ENCODE measurements at regions not wholly inside any gene's neighbourhood (a gene's known extent, or its start where the extent isn't known, plus 50 kb on each side); places are given as distances from the start of the nearest gene placed in this dataset.

- TF ChIP-seq GATA2 (IDR thresholded peaks at IDR 0.05; ENCODE audit: insufficient read depth, insufficient read length, low read depth, low read length) (no peak), JUN (IDR thresholded peaks at IDR 0.05; ENCODE audit: borderline replicate concordance, insufficient read depth, insufficient read length, low read depth) (no peak), EZH2 (IDR thresholded peaks at IDR 0.05; ENCODE audit: borderline replicate concordance, low read depth, low read length, severe bottlenecking) (no peak), POLR2AphosphoS5 (IDR thresholded peaks at IDR 0.05; ENCODE audit: insufficient read depth, low read depth, low read length) (no peak)
- TF ChIP-seq, protein P1, sequence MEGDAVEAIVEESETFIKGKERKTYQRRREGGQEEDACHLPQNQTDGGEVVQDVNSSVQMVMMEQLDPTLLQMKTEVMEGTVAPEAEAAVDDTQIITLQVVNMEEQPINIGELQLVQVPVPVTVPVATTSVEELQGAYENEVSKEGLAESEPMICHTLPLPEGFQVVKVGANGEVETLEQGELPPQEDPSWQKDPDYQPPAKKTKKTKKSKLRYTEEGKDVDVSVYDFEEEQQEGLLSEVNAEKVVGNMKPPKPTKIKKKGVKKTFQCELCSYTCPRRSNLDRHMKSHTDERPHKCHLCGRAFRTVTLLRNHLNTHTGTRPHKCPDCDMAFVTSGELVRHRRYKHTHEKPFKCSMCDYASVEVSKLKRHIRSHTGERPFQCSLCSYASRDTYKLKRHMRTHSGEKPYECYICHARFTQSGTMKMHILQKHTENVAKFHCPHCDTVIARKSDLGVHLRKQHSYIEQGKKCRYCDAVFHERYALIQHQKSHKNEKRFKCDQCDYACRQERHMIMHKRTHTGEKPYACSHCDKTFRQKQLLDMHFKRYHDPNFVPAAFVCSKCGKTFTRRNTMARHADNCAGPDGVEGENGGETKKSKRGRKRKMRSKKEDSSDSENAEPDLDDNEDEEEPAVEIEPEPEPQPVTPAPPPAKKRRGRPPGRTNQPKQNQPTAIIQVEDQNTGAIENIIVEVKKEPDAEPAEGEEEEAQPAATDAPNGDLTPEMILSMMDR (IDR thresholded peaks at IDR 0.05; ENCODE audit: extremely low read depth in 1 of 2, insufficient read depth in 1 of 2, low read depth in 1 of 2, low read length in 2 of 2), result no peak
Measured at GRCh38 chr5:101679816-101680215, 616.3 kb downstream of the SLCO4C1 start.
